Thoracic aorta (tissue), 2 donors: ENCODE measurements at regions not wholly inside any gene's neighbourhood (a gene's known extent, or its start where the extent isn't known, plus 50 kb on each side); places are given as distances from the start of the nearest gene placed in this dataset.

Experiments
- ATAC-seq: fragments of 150-250 bp; one replicate; pipeline ENCODE4 v1.8.0; 2017; ENCODE audit warnings: low read depth; ENCODE audit not compliant: insufficient number of reproducible peaks, low FRiP score
- DNase-seq: peaks from one replicate; pipeline ENCODE4 v3.0.0-alpha.2; 2020; ENCODE audit warnings: low spot score
- H3K27ac ChIP-seq, 2 donors: fragments of 200-600 bp; sonication (generic); 1 replicate in 1 of 2; 2 replicates in 1 of 2; pipeline ENCODE4 v1.5.1; 2016; ENCODE audit warnings: mild to moderate bottlenecking in 2 of 2, moderate library complexity in 2 of 2
- H3K27me3 ChIP-seq: fragments of 200-600 bp; sonication (generic); replicated peaks from 2 replicates; pipeline ENCODE4 v1.6.0; 2016; ENCODE audit warnings: mild to moderate bottlenecking; ENCODE audit not compliant: insufficient read depth
- H3K36me3 ChIP-seq: fragments of 200-600 bp; sonication (generic); one replicate; pipeline ENCODE4 v1.5.1; 2016
- H3K4me1 ChIP-seq, 2 donors: fragments of 200-600 bp; sonication (generic); 1 replicate in 1 of 2; 2 replicates in 1 of 2; pipeline versions ENCODE4 v1.5.1 to v1.6.0; 2016; ENCODE audit warnings: low read depth in 2 of 2, mild to moderate bottlenecking in 1 of 2; ENCODE audit not compliant: control insufficient read depth in 1 of 2
- H3K4me3 ChIP-seq: fragments of 200-600 bp; sonication (generic); 2 replicates; pipeline ENCODE4 v1.5.1; 2016; ENCODE audit warnings: mild to moderate bottlenecking
- H3K9me3 ChIP-seq: fragments of 200-600 bp; sonication (generic); 2 replicates; pipeline ENCODE4 v1.5.1; 2016
- TF ChIP-seq, protein P1 (sequence below): fragments of 200-600 bp; sonication (generic); IDR thresholded peaks from one replicate; pipeline ENCODE4 v1.5.1; 2019; ENCODE audit warnings: antibody characterized with exemption

DNA sequence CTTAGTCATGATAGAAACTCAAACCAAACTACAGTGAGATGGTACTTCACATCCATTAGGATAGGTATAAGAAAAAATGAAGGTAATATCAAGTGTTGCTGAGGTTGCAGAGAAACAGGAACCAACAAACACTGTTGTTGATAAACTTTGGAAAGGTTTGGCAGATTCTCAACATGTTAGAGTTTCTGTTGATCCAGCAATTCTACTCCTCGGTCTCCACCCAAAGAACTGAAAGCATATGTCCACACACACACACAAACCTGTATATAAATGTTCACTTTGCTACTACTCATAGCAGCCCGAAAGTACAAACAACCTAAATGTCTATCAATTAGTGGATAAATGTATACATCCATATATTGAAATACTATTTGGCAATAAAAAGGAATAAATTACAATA is 128.3 kb upstream of the CARMIL1 start:
- Histone ChIP-seq H3K9me3 (no peaks in the 10 kb centered on the region), H3K27ac (no peak overlapping the region), H3K36me3 (no peaks in the 10 kb centered on the region), H3K27me3 (no peaks in the 10 kb centered on the region), H3K4me3 (no peak overlapping the region), H3K4me1 (peaks cover 0 to 3% of the 10 kb centered on the region in 2 donors)
- TF ChIP-seq, protein P1, sequence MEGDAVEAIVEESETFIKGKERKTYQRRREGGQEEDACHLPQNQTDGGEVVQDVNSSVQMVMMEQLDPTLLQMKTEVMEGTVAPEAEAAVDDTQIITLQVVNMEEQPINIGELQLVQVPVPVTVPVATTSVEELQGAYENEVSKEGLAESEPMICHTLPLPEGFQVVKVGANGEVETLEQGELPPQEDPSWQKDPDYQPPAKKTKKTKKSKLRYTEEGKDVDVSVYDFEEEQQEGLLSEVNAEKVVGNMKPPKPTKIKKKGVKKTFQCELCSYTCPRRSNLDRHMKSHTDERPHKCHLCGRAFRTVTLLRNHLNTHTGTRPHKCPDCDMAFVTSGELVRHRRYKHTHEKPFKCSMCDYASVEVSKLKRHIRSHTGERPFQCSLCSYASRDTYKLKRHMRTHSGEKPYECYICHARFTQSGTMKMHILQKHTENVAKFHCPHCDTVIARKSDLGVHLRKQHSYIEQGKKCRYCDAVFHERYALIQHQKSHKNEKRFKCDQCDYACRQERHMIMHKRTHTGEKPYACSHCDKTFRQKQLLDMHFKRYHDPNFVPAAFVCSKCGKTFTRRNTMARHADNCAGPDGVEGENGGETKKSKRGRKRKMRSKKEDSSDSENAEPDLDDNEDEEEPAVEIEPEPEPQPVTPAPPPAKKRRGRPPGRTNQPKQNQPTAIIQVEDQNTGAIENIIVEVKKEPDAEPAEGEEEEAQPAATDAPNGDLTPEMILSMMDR = no peak
- no peak for ATAC-seq
- no peak for DNase-seq

- H3K27ac ChIP-seq = no peak overlapping the region
- H3K36me3 ChIP-seq = no peaks in the 10 kb centered on the region
- peaks cover 5% of the 10 kb centered on the region for H3K9me3 ChIP-seq
- DNase-seq (no peak), ATAC-seq (no peak)
- H3K27me3 ChIP-seq = no peaks in the 10 kb centered on the region
- H3K4me3 ChIP-seq = no peak overlapping the region
- H3K4me1 ChIP-seq = peaks cover 0 to 3% of the 10 kb centered on the region in 2 donors
- TF ChIP-seq, protein P1 = no peak
These were observed 126.1 kb upstream of the CARMIL1 start for GRCh38 chr6:25153079-25153478.

DNA sequence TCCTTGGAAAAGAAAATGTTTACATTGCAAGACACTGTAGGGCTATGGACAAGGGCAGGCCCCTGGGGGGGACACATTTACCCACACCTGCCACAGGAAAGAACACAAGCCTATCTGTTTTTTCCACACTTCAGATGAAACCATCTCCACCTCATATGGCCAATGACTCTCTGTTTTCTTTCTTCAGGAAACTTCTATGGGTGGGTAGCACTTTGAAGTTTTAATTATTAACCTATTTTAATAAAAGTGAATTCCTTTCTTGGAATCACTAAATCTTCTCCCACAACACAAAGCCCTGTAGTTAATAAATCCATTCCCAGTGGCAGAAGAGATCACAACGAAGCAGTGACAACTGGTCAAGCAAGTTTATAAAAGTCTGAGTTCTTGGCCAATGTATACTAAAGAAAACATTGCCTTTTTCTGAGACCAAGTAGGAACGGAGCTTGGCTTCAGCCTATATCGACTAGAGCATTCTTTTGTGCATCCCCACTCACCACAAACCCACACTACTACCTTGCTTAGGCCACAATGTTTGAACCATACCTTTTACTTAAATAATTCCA is 125.1 kb upstream of the CARMIL1 start:
- TF ChIP-seq, protein P1 = no peak
- ATAC-seq (no peak), DNase-seq (no peak)
- H3K4me1 ChIP-seq = peaks cover 0 to 3% of the 10 kb centered on the region in 2 donors
- H3K4me3 ChIP-seq = no peak overlapping the region
- H3K9me3 ChIP-seq = peaks cover 11% of the 10 kb centered on the region
- H3K27me3 ChIP-seq = no peaks in the 10 kb centered on the region
- no peak overlapping the region for H3K27ac ChIP-seq
- no peaks in the 10 kb centered on the region for H3K36me3 ChIP-seq

GRCh38 chr6:25155211-25155610 is 124.0 kb upstream of the CARMIL1 start:
- Histone ChIP-seq H3K9me3 (peaks cover 11% of the 10 kb centered on the region), H3K27ac (no peak overlapping the region), H3K36me3 (no peaks in the 10 kb centered on the region), H3K4me1 (peaks cover 0 to 3% of the 10 kb centered on the region in 2 donors), H3K27me3 (no peaks in the 10 kb centered on the region), H3K4me3 (no peak overlapping the region)
- TF ChIP-seq, protein P1 = no peak
- DNase-seq (no peak), ATAC-seq (no peak)

- ATAC-seq = no peak
These were observed 123.1 kb upstream of the CARMIL1 start for GRCh38 chr6:25156123-25156522.

More at GRCh38 chr6:25156123-25156522, 123.1 kb upstream of the CARMIL1 start:
- H3K27me3 ChIP-seq = no peaks in the 10 kb centered on the region
- H3K36me3 ChIP-seq = no peaks in the 10 kb centered on the region
- peaks cover 11% of the 10 kb centered on the region for H3K9me3 ChIP-seq
- no peak overlapping the region for H3K27ac ChIP-seq
- TF ChIP-seq, protein P1 = no peak
- DNase-seq = no peak
- H3K4me1 ChIP-seq = peaks cover 0 to 2% of the 10 kb centered on the region in 2 donors
- no peak overlapping the region for H3K4me3 ChIP-seq
